Testis (tissue), 2 donors: ENCODE measurements at regions not wholly inside any gene's neighbourhood (a gene's known extent, or its start where the extent isn't known, plus 50 kb on each side); places are given as distances from the start of the nearest gene placed in this dataset.

ENCODE experiments used
- DNase-seq: peaks from one replicate; pipeline ENCODE4 v3.0.0-alpha.2; 2019
- H3K27ac ChIP-seq, 2 donors: fragments of 200-600 bp; sonication (generic); one replicate each; pipeline ENCODE4 v1.5.1; 2019
- H3K27me3 ChIP-seq: fragments of 200-600 bp; sonication (generic); one replicate; pipeline ENCODE4 v1.5.1; 2019
- H3K36me3 ChIP-seq: fragments of 200-600 bp; sonication (generic); one replicate; pipeline ENCODE4 v1.5.1; 2017; ENCODE audit warnings: low read depth; ENCODE audit errors: missing control alignments
- H3K4me1 ChIP-seq: fragments of 200-600 bp; sonication (generic); one replicate; pipeline ENCODE4 v1.5.1; 2019
- H3K4me3 ChIP-seq, 2 donors: fragments of 200-600 bp; sonication (generic); one replicate each; pipeline ENCODE4 v1.5.1; 2017 to 2019
- H3K9me3 ChIP-seq: fragments of 200-600 bp; sonication (generic); one replicate; pipeline ENCODE4 v1.5.1; 2017
- CTCF ChIP-seq, 3 experiments: fragments of 450-650 bp in 2 of 3; fragments of 200-600 bp in 1 of 3; sonication (generic) in 1 of 3; IDR thresholded peaks; one replicate each; pipeline ENCODE4 v1.5.1; 2016 to 2019; ENCODE audit warnings: antibody characterized with exemption in 3 of 3, mild to moderate bottlenecking in 2 of 3, moderate library complexity in 1 of 3
- POLR2A ChIP-seq: fragments of 450-650 bp; IDR thresholded peaks from one replicate; pipeline ENCODE4 v1.6.1; 2017; ENCODE audit warnings: antibody characterized with exemption, mild to moderate bottlenecking, moderate library complexity
- WGBS, 2 donors: methylation state at CpG; one replicate each; pipeline ENCODE4 v1.1.5; 2018; 5-methylcytosine and 5-hydroxymethylcytosine counted together
- intact Hi-C: fragments of 100-400 bp; cut with DNase I; formaldehyde crosslinking; loops from one replicate; pipeline ENCODE4 v1.15.1; 2023; ENCODE audit warnings: low total_unique reads

GRCh38 chr4:78720204-78720603, 55.9 kb upstream of the BMP2K start:
- TF ChIP-seq POLR2A (no peak), CTCF (IDR thresholded peaks at IDR 0.05) (no peak)
- intact Hi-C loops, result no loop called here
- DNase-seq, result no peak
- Histone ChIP-seq H3K4me3 (no peak overlapping the region), H3K4me1 (peaks cover 2% of the 10 kb centered on the region), H3K9me3 (no peaks in the 10 kb centered on the region), H3K27ac (no peak overlapping the region), H3K36me3 (no peaks in the 10 kb centered on the region), H3K27me3 (no peaks in the 10 kb centered on the region)
- 44 to 45% methylated on average over 3 of the region's 3 CpGs for WGBS, 2 donors

GRCh38 chr4:78720994-78721677, 55.0 kb upstream of the BMP2K start:
- 71 to 84% methylated on average over 10 of the region's 10 CpGs for WGBS, 2 donors
- TF ChIP-seq CTCF (IDR thresholded peaks at IDR 0.05) (no peak), POLR2A (no peak)
- Histone ChIP-seq H3K9me3 (no peaks in the 10 kb centered on the region), H3K36me3 (no peaks in the 10 kb centered on the region), H3K4me3 (no peak overlapping the region), H3K4me1 (peaks cover 2% of the 10 kb centered on the region), H3K27me3 (no peaks in the 10 kb centered on the region), H3K27ac (no peak overlapping the region)
- intact Hi-C loops, result no loop called here
- DNase-seq, result no peak

- Histone ChIP-seq H3K36me3 (no peaks in the 10 kb centered on the region), H3K4me1 (peaks cover 2% of the 10 kb centered on the region), H3K27ac (no peak overlapping the region), H3K9me3 (no peaks in the 10 kb centered on the region), H3K27me3 (no peaks in the 10 kb centered on the region), H3K4me3 (no peak overlapping the region)
- DNase-seq, result no peak
- intact Hi-C loops, result no loop called here
- TF ChIP-seq CTCF (IDR thresholded peaks at IDR 0.05), result no peak
- 71 to 78% methylated on average over 4 of the region's 4 CpGs for WGBS, 2 donors
Observed at GRCh38 chr4:78721747-78722146, 54.4 kb upstream of the BMP2K start.

GRCh38 chr4:78722320-78722719, 53.8 kb upstream of the BMP2K start:
- no peak for TF ChIP-seq POLR2A
- no peak for TF ChIP-seq CTCF (IDR thresholded peaks at IDR 0.05)
- H3K27ac ChIP-seq, result no peak overlapping the region
- 77 to 82% methylated on average over 5 of the region's 5 CpGs for WGBS, 2 donors
- intact Hi-C loops, result no loop called here
- no peaks in the 10 kb centered on the region for H3K27me3 ChIP-seq
- peaks cover 2% of the 10 kb centered on the region for H3K4me1 ChIP-seq
- no peak overlapping the region for H3K4me3 ChIP-seq
- H3K36me3 ChIP-seq, result no peaks in the 10 kb centered on the region
- DNase-seq, result no peak
- H3K9me3 ChIP-seq, result no peaks in the 10 kb centered on the region

GRCh38 chr4:78722878-78723277, 53.3 kb upstream of the BMP2K start:
- intact Hi-C loops, result no loop called here
- Histone ChIP-seq H3K27ac (no peak overlapping the region), H3K9me3 (no peaks in the 10 kb centered on the region), H3K4me3 (no peak overlapping the region), H3K36me3 (no peaks in the 10 kb centered on the region), H3K27me3 (no peaks in the 10 kb centered on the region), H3K4me1 (peaks cover 2% of the 10 kb centered on the region)
- no peak for DNase-seq
- TF ChIP-seq CTCF (IDR thresholded peaks at IDR 0.05), result no peak
- TF ChIP-seq POLR2A, result no peak
